ENCODE measurements at regions not wholly inside any gene's neighbourhood (a gene's known extent, or its start where the extent isn't known, plus 50 kb on each side); places are given as distances from the start of the nearest gene placed in this dataset.

- Histone ChIP-seq H3K9me2 (ENCODE audit: low read depth, low read length) (no peaks in the 10 kb centered on the region), H3K36me3 (ENCODE audit: insufficient read depth, low read length) (no peaks in the 10 kb centered on the region), H4K20me1 (ENCODE audit: insufficient read depth, low read length) (no peaks in the 10 kb centered on the region), H3F3A (ENCODE audit: insufficient read depth, low read length) (no peaks in the 10 kb centered on the region), H3K4me3 (ENCODE audit: low read depth, low read length, poor library complexity, severe bottlenecking) (no peak overlapping the region), H3K9ac (ENCODE audit: low read length) (no peak overlapping the region), H3K4me2 (ENCODE audit: low read length) (no peak overlapping the region), H3K4me1 (ENCODE audit: insufficient read depth, low read length, severe bottlenecking) (no peaks in the 10 kb centered on the region), H3K79me2 (ENCODE audit: insufficient read depth, low read length) (no peaks in the 10 kb centered on the region), H3K9me3 (ENCODE audit: low read length) (no peaks in the 10 kb centered on the region), H3K27ac (ENCODE audit: low read depth, low read length, poor library complexity, severe bottlenecking) (no peak overlapping the region), H3K27me3 (ENCODE audit: insufficient read depth, low read length) (no peaks in the 10 kb centered on the region), H2AFZ (ENCODE audit: low read length) (no peak overlapping the region)
- no peak for TF ChIP-seq EZH2 (IDR thresholded peaks at IDR 0.05; ENCODE audit: borderline replicate concordance, low read length)
- no peak for TF ChIP-seq CTCF (IDR thresholded peaks at IDR 0.05; ENCODE audit: low read length)
Measured at GRCh38 chr5:58363461-58364249, 96.2 kb downstream of the PLK2 start.

- no peak for TF ChIP-seq CTCF (IDR thresholded peaks at IDR 0.05; ENCODE audit: low read length)
- no peaks in the 10 kb centered on the region for H3F3A ChIP-seq (ENCODE audit: insufficient read depth, low read length)
- H2AFZ ChIP-seq (ENCODE audit: low read length) = no peak overlapping the region
- no peak overlapping the region for H3K9ac ChIP-seq (ENCODE audit: low read length)
- H3K9me3 ChIP-seq (ENCODE audit: low read length) = no peaks in the 10 kb centered on the region
- H3K4me1 ChIP-seq (ENCODE audit: insufficient read depth, low read length, severe bottlenecking) = no peaks in the 10 kb centered on the region
- H3K9me2 ChIP-seq (ENCODE audit: low read depth, low read length) = no peaks in the 10 kb centered on the region
- no peaks in the 10 kb centered on the region for H3K79me2 ChIP-seq (ENCODE audit: insufficient read depth, low read length)
- H3K27ac ChIP-seq (ENCODE audit: low read depth, low read length, poor library complexity, severe bottlenecking) = no peak overlapping the region
- no peak overlapping the region for H3K4me3 ChIP-seq (ENCODE audit: low read depth, low read length, poor library complexity, severe bottlenecking)
- no peaks in the 10 kb centered on the region for H3K27me3 ChIP-seq (ENCODE audit: insufficient read depth, low read length)
- H4K20me1 ChIP-seq (ENCODE audit: insufficient read depth, low read length) = no peaks in the 10 kb centered on the region
- no peak overlapping the region for H3K4me2 ChIP-seq (ENCODE audit: low read length)
- no peaks in the 10 kb centered on the region for H3K36me3 ChIP-seq (ENCODE audit: insufficient read depth, low read length)
Measured at GRCh38 chr5:58362135-58362534, 97.8 kb downstream of the PLK2 start.

- H3K27me3 ChIP-seq (ENCODE audit: insufficient read depth, low read length) = no peaks in the 10 kb centered on the region
- no peak overlapping the region for H3K4me2 ChIP-seq (ENCODE audit: low read length)
- H3K79me2 ChIP-seq (ENCODE audit: insufficient read depth, low read length) = no peaks in the 10 kb centered on the region
- H4K20me1 ChIP-seq (ENCODE audit: insufficient read depth, low read length) = no peaks in the 10 kb centered on the region
- no peak overlapping the region for H3K9ac ChIP-seq (ENCODE audit: low read length)
- H3K4me1 ChIP-seq (ENCODE audit: insufficient read depth, low read length, severe bottlenecking) = no peaks in the 10 kb centered on the region
- TF ChIP-seq EZH2 (IDR thresholded peaks at IDR 0.05; ENCODE audit: borderline replicate concordance, low read length) (no peak), CTCF (IDR thresholded peaks at IDR 0.05; ENCODE audit: low read length) (no peak)
- no peaks in the 10 kb centered on the region for H3K36me3 ChIP-seq (ENCODE audit: insufficient read depth, low read length)
- H3K4me3 ChIP-seq (ENCODE audit: low read depth, low read length, poor library complexity, severe bottlenecking) = no peak overlapping the region
- H3K9me3 ChIP-seq (ENCODE audit: low read length) = no peaks in the 10 kb centered on the region
- H2AFZ ChIP-seq (ENCODE audit: low read length) = no peak overlapping the region
- H3K9me2 ChIP-seq (ENCODE audit: low read depth, low read length) = no peaks in the 10 kb centered on the region
- H3F3A ChIP-seq (ENCODE audit: insufficient read depth, low read length) = no peaks in the 10 kb centered on the region
- no peak overlapping the region for H3K27ac ChIP-seq (ENCODE audit: low read depth, low read length, poor library complexity, severe bottlenecking)
Measured at GRCh38 chr5:58360794-58361193, 99.1 kb downstream of the PLK2 start.
